DND-41 (cell line): ENCODE measurements at regions not wholly inside any gene's neighbourhood (a gene's known extent, or its start where the extent isn't known, plus 50 kb on each side); places are given as distances from the start of the nearest gene placed in this dataset.

Experiments used
- EZH2 ChIP-seq: IDR thresholded peaks from 3 replicates; pipeline ENCODE4 v1.6.1; 2012; ENCODE audit warnings: borderline replicate concordance, low read depth, mild to moderate bottlenecking, moderate library complexity, low read length, inconsistent platforms; ENCODE audit not compliant: severe bottlenecking
- TF ChIP-seq, protein P1 (sequence below): IDR thresholded peaks from 2 replicates; pipeline ENCODE4 v1.5.1; 2012; ENCODE audit warnings: borderline replicate concordance, low read length, moderate library complexity, mild to moderate bottlenecking; ENCODE audit not compliant: poor library complexity, severe bottlenecking; ENCODE audit errors: extremely low read depth

DNA sequence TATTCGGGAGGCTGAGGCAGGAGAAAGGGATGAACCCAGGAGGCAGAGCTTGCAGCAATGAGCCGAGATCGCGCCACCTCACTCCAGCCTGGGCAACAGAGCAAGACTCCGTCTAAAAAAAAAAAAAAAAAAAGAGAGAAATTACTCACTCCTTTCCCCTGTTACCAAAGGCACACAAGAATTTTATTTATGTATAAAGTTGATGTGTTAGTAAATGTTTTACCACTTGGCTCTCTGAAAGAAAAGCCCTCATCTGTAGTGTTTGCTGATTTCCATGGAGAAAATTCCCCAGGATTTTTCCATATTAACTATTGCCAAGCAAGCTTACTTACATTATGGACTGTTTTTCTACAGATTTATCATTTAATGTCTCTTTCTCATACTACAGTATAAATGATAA lies 142.1 kb upstream of the PABPC4L start:
- TF ChIP-seq, protein P1, sequence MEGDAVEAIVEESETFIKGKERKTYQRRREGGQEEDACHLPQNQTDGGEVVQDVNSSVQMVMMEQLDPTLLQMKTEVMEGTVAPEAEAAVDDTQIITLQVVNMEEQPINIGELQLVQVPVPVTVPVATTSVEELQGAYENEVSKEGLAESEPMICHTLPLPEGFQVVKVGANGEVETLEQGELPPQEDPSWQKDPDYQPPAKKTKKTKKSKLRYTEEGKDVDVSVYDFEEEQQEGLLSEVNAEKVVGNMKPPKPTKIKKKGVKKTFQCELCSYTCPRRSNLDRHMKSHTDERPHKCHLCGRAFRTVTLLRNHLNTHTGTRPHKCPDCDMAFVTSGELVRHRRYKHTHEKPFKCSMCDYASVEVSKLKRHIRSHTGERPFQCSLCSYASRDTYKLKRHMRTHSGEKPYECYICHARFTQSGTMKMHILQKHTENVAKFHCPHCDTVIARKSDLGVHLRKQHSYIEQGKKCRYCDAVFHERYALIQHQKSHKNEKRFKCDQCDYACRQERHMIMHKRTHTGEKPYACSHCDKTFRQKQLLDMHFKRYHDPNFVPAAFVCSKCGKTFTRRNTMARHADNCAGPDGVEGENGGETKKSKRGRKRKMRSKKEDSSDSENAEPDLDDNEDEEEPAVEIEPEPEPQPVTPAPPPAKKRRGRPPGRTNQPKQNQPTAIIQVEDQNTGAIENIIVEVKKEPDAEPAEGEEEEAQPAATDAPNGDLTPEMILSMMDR: no peak
- TF ChIP-seq EZH2: no peak
